ENCODE measurements at regions not wholly inside any gene's neighbourhood (a gene's known extent, or its start where the extent isn't known, plus 50 kb on each side); places are given as distances from the start of the nearest gene placed in this dataset.

- H3K27ac ChIP-seq, result no peak overlapping the region
- TF ChIP-seq CTCF (IDR thresholded peaks at IDR 0.05) (no peak), ZFX (IDR thresholded peaks at IDR 0.05; ENCODE audit: borderline replicate concordance) (no peak)
Measured at GRCh38 chr16:51374346-51374745, 223.3 kb upstream of the SALL1 start.

- TF ChIP-seq ZFX (IDR thresholded peaks at IDR 0.05; ENCODE audit: borderline replicate concordance), result no peak
- TF ChIP-seq CTCF (IDR thresholded peaks at IDR 0.05), result no peak
- no peak overlapping the region for H3K27ac ChIP-seq
Measured at GRCh38 chr16:51365715-51366114, 214.6 kb upstream of the SALL1 start.

- H3K27ac ChIP-seq, result no peak overlapping the region
- TF ChIP-seq CTCF (IDR thresholded peaks at IDR 0.05), result no peak
- no peak for TF ChIP-seq ZFX (IDR thresholded peaks at IDR 0.05; ENCODE audit: borderline replicate concordance)
Measured at GRCh38 chr16:51359141-51359955, 208.3 kb upstream of the SALL1 start.

- no peak overlapping the region for H3K27ac ChIP-seq
- TF ChIP-seq CTCF (IDR thresholded peaks at IDR 0.05), result no peak
- no peak for TF ChIP-seq ZFX (IDR thresholded peaks at IDR 0.05; ENCODE audit: borderline replicate concordance)
Measured at GRCh38 chr16:51357839-51358238, 206.8 kb upstream of the SALL1 start.

GRCh38 chr16:51355875-51356274 lies 204.8 kb upstream of the SALL1 start:
- no peak overlapping the region for H3K27ac ChIP-seq
- TF ChIP-seq CTCF (IDR thresholded peaks at IDR 0.05) (no peak), ZFX (IDR thresholded peaks at IDR 0.05; ENCODE audit: borderline replicate concordance) (no peak)

GRCh38 chr16:51355195-51355594 lies 204.1 kb upstream of the SALL1 start:
- TF ChIP-seq CTCF (IDR thresholded peaks at IDR 0.05) (no peak), ZFX (IDR thresholded peaks at IDR 0.05; ENCODE audit: borderline replicate concordance) (no peak)
- no peak overlapping the region for H3K27ac ChIP-seq

- TF ChIP-seq CTCF (IDR thresholded peaks at IDR 0.05) (no peak), ZFX (IDR thresholded peaks at IDR 0.05; ENCODE audit: borderline replicate concordance) (no peak)
- H3K27ac ChIP-seq, result no peak overlapping the region
Measured at GRCh38 chr16:51353055-51353454, 202.0 kb upstream of the SALL1 start.
